ENCODE measurements at regions not wholly inside any gene's neighbourhood (a gene's known extent, or its start where the extent isn't known, plus 50 kb on each side); places are given as distances from the start of the nearest gene placed in this dataset.
A peak's percentile ranks its signal among the peaks of the same experiment; 100 is the strongest.

DNA sequence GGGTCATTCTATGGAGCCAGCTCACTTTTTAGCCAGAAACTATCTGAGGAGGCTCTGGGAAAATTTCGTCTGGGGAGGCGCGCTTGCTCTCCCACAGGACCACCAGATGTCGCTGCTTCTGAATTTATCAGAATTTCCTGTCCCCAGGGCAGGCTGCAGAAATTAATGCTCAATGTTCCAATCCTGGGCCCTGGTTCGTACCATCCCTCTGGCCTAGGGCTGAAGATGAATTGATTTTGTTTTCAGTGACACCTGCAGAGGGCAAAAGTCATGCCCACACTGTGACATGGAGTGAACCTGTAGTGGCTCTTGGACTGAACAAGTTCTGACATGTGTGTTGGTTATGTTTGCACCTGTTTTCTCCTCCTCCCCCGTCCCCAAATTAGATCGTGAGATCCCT, 482.6 kb downstream of the NPIPA7 start:
- no peaks in the 10 kb centered on the region for H3K4me1 ChIP-seq (ENCODE audit: control insufficient read depth in 4 of 4, insufficient read depth in 4 of 4, low read length in 3 of 4)
- no peaks in the 10 kb centered on the region for H3K36me3 ChIP-seq (ENCODE audit: control insufficient read depth in 4 of 4, insufficient read depth in 3 of 4, low read depth in 1 of 4, low read length in 3 of 4)
- H3K9ac ChIP-seq (ENCODE audit: low read depth in 1 of 2, low read length in 2 of 2), result no peak overlapping the region
- 11% methylated on average over 7 of the region's 7 CpGs for WGBS
- peak; percentile 42 for DNase-seq (ENCODE audit: low spot score)
- H3K4me3 ChIP-seq (ENCODE audit: low read depth in 1 of 3, low read length in 3 of 3), result no peak overlapping the region
- H3K27me3 ChIP-seq (ENCODE audit: control insufficient read depth in 4 of 4, insufficient read depth in 4 of 4, low read length in 3 of 4), result peaks cover 0 to 4% (median 0%) of the 10 kb centered on the region in 4 donors
- H3K9me3 ChIP-seq (ENCODE audit: control insufficient read depth in 4 of 4, low read length in 3 of 4), result no peaks in the 10 kb centered on the region
- TF ChIP-seq, protein P1, sequence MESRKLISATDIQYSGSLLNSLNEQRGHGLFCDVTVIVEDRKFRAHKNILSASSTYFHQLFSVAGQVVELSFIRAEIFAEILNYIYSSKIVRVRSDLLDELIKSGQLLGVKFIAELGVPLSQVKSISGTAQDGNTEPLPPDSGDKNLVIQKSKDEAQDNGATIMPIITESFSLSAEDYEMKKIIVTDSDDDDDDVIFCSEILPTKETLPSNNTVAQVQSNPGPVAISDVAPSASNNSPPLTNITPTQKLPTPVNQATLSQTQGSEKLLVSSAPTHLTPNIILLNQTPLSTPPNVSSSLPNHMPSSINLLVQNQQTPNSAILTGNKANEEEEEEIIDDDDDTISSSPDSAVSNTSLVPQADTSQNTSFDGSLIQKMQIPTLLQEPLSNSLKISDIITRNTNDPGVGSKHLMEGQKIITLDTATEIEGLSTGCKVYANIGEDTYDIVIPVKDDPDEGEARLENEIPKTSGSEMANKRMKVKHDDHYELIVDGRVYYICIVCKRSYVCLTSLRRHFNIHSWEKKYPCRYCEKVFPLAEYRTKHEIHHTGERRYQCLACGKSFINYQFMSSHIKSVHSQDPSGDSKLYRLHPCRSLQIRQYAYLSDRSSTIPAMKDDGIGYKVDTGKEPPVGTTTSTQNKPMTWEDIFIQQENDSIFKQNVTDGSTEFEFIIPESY (IDR thresholded peaks at IDR 0.05), result no peak
- TF ChIP-seq, protein P2, sequence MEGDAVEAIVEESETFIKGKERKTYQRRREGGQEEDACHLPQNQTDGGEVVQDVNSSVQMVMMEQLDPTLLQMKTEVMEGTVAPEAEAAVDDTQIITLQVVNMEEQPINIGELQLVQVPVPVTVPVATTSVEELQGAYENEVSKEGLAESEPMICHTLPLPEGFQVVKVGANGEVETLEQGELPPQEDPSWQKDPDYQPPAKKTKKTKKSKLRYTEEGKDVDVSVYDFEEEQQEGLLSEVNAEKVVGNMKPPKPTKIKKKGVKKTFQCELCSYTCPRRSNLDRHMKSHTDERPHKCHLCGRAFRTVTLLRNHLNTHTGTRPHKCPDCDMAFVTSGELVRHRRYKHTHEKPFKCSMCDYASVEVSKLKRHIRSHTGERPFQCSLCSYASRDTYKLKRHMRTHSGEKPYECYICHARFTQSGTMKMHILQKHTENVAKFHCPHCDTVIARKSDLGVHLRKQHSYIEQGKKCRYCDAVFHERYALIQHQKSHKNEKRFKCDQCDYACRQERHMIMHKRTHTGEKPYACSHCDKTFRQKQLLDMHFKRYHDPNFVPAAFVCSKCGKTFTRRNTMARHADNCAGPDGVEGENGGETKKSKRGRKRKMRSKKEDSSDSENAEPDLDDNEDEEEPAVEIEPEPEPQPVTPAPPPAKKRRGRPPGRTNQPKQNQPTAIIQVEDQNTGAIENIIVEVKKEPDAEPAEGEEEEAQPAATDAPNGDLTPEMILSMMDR (IDR thresholded peaks at IDR 0.05; ENCODE audit: low read depth, low read length, missing input control), result peak; percentile 75
- TF ChIP-seq EGR1 (IDR thresholded peaks at IDR 0.05; ENCODE audit: low read depth in 2 of 2) (no peak), GABPA (IDR thresholded peaks at IDR 0.05 in 1 of 2, conservative IDR thresholded peaks at IDR 0.05 in 1 of 2) (no peak), HNF4G (IDR thresholded peaks at IDR 0.05) (no peak), HNF4A (conservative IDR thresholded peaks at IDR 0.05) (peak; percentile 15 to 33), SP1 (IDR thresholded peaks at IDR 0.05) (no peak), RAD21 (IDR thresholded peaks at IDR 0.05) (peak; percentile 85 to 88), TAF1 (conservative IDR thresholded peaks at IDR 0.05) (no peak), RXRA (IDR thresholded peaks at IDR 0.05) (peak; percentile 18 to 46)
- TF ChIP-seq, protein P3, sequence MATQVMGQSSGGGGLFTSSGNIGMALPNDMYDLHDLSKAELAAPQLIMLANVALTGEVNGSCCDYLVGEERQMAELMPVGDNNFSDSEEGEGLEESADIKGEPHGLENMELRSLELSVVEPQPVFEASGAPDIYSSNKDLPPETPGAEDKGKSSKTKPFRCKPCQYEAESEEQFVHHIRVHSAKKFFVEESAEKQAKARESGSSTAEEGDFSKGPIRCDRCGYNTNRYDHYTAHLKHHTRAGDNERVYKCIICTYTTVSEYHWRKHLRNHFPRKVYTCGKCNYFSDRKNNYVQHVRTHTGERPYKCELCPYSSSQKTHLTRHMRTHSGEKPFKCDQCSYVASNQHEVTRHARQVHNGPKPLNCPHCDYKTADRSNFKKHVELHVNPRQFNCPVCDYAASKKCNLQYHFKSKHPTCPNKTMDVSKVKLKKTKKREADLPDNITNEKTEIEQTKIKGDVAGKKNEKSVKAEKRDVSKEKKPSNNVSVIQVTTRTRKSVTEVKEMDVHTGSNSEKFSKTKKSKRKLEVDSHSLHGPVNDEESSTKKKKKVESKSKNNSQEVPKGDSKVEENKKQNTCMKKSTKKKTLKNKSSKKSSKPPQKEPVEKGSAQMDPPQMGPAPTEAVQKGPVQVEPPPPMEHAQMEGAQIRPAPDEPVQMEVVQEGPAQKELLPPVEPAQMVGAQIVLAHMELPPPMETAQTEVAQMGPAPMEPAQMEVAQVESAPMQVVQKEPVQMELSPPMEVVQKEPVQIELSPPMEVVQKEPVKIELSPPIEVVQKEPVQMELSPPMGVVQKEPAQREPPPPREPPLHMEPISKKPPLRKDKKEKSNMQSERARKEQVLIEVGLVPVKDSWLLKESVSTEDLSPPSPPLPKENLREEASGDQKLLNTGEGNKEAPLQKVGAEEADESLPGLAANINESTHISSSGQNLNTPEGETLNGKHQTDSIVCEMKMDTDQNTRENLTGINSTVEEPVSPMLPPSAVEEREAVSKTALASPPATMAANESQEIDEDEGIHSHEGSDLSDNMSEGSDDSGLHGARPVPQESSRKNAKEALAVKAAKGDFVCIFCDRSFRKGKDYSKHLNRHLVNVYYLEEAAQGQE (IDR thresholded peaks at IDR 0.05), result no peak
- TF ChIP-seq, protein P4, sequence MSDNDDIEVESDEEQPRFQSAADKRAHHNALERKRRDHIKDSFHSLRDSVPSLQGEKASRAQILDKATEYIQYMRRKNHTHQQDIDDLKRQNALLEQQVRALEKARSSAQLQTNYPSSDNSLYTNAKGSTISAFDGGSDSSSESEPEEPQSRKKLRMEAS (IDR thresholded peaks at IDR 0.05), result no peak
- H3K27ac ChIP-seq (ENCODE audit: low read depth in 1 of 2, low read length in 2 of 2), result no peak overlapping the region

DNA sequence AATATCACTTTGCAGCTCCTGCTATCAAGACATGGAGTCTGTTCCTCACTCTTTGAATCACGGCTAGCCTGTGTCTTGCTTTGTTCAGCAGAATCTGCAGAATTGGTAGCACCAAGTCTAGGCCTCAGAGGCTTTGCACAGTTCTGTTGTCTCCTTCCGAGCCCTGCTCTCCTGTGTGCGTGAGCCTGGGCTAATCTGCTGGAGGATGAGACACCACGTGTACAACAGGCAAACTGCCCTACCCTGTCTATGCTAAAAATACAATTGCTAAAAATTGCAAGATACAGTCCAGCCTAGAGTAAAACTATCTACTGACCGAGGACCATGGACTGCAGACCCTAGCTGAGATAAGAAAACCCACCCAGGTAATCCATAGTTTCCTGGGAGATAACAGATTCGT, 484.7 kb downstream of the NPIPA7 start:
- H3K27me3 ChIP-seq (ENCODE audit: control insufficient read depth in 4 of 4, insufficient read depth in 4 of 4, low read length in 3 of 4), result peaks cover 0 to 2% (median 1%) of the 10 kb centered on the region in 4 donors
- no peak overlapping the region for H3K4me3 ChIP-seq (ENCODE audit: low read depth in 1 of 3, low read length in 3 of 3)
- no peak for DNase-seq (ENCODE audit: low spot score)
- H3K4me1 ChIP-seq (ENCODE audit: control insufficient read depth in 4 of 4, insufficient read depth in 4 of 4, low read length in 3 of 4), result no peaks in the 10 kb centered on the region
- H3K9me3 ChIP-seq (ENCODE audit: control insufficient read depth in 4 of 4, low read length in 3 of 4), result no peaks in the 10 kb centered on the region
- 87% methylated on average over 6 of the region's 6 CpGs for WGBS
- H3K36me3 ChIP-seq (ENCODE audit: control insufficient read depth in 4 of 4, insufficient read depth in 3 of 4, low read depth in 1 of 4, low read length in 3 of 4), result no peaks in the 10 kb centered on the region
- no peak overlapping the region for H3K27ac ChIP-seq (ENCODE audit: low read depth in 1 of 2, low read length in 2 of 2)
- no peak overlapping the region for H3K9ac ChIP-seq (ENCODE audit: low read depth in 1 of 2, low read length in 2 of 2)
- TF ChIP-seq NR2F2 (IDR thresholded peaks at IDR 0.05) (no peak), HNF4G (IDR thresholded peaks at IDR 0.05) (no peak), FOXA1 (IDR thresholded peaks at IDR 0.05) (no peak), YY1 (IDR thresholded peaks at IDR 0.05) (no peak), EGR1 (IDR thresholded peaks at IDR 0.05; ENCODE audit: low read depth in 2 of 2) (no peak), RAD21 (IDR thresholded peaks at IDR 0.05) (no peak), RXRA (IDR thresholded peaks at IDR 0.05) (no peak), JUND (IDR thresholded peaks at IDR 0.05) (no peak), HNF4A (conservative IDR thresholded peaks at IDR 0.05) (no peak), SP1 (IDR thresholded peaks at IDR 0.05) (no peak), FOXA2 (IDR thresholded peaks at IDR 0.05) (no peak)
- TF ChIP-seq, protein P5, sequence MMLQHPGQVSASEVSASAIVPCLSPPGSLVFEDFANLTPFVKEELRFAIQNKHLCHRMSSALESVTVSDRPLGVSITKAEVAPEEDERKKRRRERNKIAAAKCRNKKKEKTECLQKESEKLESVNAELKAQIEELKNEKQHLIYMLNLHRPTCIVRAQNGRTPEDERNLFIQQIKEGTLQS (IDR thresholded peaks at IDR 0.05), result no peak
- TF ChIP-seq, protein P4 (IDR thresholded peaks at IDR 0.05), result no peak
- TF ChIP-seq, protein P2 (IDR thresholded peaks at IDR 0.05; ENCODE audit: low read depth, low read length, missing input control), result no peak
- TF ChIP-seq, protein P1 (IDR thresholded peaks at IDR 0.05), result no peak

Data from liver (tissue), 8 donors.